ENCODE measurements at regions not wholly inside any gene's neighbourhood (a gene's known extent, or its start where the extent isn't known, plus 50 kb on each side); places are given as distances from the start of the nearest gene placed in this dataset.
"Not testable (repeated sequence)": the region's sequence is repeated elsewhere in the genome, so short reads cannot be mapped to it uniquely, and the experiment has no call there.

GRCh38 chr5:38678076-38678475 lies 121.6 kb upstream of the LIFR start:
- no peak for ATAC-seq (ENCODE audit: low FRiP score)
- DNase-seq (ENCODE audit: low spot score): no peak
- TF ChIP-seq CTCF (IDR thresholded peaks at IDR 0.05): no peak

DNA sequence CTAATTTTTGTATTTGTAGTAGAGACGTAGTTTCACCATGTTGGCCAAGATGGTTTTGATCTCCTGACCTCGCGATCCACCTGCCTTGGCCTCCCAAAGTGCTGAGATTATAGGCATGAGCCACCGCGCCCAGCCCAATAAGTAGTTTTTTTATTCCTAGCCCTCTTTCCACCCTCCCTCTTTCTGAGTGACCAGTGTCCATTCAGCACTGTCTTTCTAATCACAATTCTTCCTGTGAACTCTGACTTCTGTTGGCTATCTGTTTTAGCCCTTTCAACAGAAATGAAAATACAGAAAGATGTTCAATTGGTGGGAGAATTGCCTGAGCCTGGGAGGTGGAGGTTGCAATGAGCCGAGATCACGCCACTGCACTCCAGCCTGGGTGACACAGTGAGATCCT lies 122.3 kb upstream of the LIFR start:
- DNase-seq (ENCODE audit: low spot score); ATAC-seq (ENCODE audit: low FRiP score): not testable (repeated sequence)

DNA sequence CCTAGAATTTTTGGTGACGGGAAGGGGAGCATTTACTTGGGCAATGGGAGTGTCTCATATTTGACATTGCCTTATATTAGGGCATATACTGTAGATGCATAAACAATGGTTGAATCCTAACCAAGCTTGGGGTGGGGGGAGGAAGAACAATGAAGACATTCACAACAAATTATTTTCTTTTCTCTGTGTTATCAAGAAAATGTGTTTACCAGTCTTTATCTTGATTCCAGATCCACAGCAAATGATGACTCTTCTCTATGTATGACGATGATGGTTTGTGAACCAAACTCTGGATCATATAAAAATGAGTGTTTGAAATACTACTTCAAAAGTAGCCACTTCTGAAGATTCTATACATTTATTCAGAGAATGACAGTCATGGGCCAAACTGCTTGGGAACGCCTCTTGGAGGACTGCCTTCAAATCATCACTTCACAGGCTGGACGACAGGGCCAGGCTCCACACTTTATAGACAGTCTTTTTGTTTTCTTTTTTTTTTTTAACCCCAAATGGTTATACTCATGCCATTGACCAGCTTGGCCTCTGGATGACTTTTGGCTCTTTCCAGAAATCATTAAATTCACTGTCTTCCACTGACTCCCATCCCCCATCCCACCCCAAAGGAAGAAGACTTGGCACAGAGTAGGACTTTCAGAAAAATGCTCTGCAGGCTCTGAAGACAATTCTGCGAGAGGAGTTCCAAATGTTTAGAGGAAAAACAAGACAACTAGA lies 123.8 kb upstream of the LIFR start:
- no peak for TF ChIP-seq CTCF (IDR thresholded peaks at IDR 0.05)
- ATAC-seq (ENCODE audit: low FRiP score): no peak
- no peak for DNase-seq (ENCODE audit: low spot score)

- ATAC-seq (ENCODE audit: low FRiP score) (no peak), DNase-seq (ENCODE audit: low spot score) (no peak)
- TF ChIP-seq CTCF (IDR thresholded peaks at IDR 0.05): no peak
Measured at GRCh38 chr5:38681029-38681706, 124.7 kb upstream of the LIFR start.

DNA sequence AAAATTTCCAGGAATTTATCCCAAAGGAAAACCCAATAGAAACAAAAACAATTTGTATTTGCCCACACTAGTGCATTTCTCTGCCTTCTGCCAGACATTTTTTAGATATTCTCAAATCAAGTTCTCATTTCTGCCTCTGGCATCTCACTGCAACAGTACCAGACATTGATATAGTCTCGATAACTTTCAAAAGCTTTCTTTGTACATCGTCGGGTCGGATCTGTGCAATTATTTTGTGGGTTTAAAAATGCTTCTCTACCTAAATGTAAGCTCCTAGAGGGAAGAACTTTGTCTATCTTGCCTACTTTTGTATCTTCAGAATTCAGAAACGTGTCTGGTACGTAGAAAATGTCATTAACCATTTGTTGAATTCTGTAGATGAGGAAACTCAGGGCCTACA lies 125.5 kb upstream of the LIFR start:
- no peak for ATAC-seq (ENCODE audit: low FRiP score)
- no peak for TF ChIP-seq CTCF (IDR thresholded peaks at IDR 0.05)
- DNase-seq (ENCODE audit: low spot score): no peak

DNA sequence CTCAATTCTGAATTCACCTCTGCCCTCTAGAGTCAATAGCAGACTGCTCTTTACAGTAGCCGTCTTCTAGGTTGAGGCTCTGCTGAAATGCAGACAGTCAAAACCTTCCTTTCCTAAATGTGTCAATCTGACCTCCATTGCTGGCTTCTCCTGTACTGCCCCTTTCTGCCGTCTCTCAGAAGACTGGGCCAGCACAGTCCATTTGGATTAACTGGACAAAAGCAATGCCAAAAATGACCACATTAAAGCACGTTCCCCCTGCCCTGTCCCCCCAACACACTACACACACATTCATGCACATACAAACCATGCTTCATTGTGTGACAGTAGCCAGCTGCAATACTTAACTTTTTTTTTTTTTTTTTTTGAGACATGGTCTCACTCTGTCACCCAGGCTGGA lies 130.2 kb upstream of the LIFR start:
- TF ChIP-seq CTCF (IDR thresholded peaks at IDR 0.05): no peak
- no peak for DNase-seq (ENCODE audit: low spot score)
- no peak for ATAC-seq (ENCODE audit: low FRiP score)

DNA sequence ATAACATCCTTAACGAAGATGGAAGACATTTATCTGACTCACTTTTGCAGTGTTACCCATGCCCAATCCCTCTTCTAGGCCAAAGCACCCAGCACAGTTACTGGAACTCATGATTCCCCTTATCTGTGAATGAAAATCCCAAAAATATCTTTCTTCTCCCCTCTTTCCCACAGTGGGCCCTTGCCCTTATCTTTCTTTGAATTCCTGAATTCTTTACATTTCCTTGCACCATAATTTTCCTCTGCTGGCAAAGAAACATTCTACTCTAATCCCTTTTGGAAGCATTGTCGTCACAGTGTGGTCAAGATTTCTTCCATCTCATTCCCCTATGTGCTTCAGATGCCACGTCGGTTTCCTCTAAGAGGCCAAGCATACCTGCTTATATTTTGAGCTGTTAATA lies 135.9 kb upstream of the LIFR start:
- no peak for TF ChIP-seq CTCF (IDR thresholded peaks at IDR 0.05)
- ATAC-seq (ENCODE audit: low FRiP score): no peak
- no peak for DNase-seq (ENCODE audit: low spot score)
